K562 (cell line): ENCODE measurements at regions not wholly inside any gene's neighbourhood (a gene's known extent, or its start where the extent isn't known, plus 50 kb on each side); places are given as distances from the start of the nearest gene placed in this dataset.

Experiments
- ARHGAP35 ChIP-seq: fragments of 450-650 bp; IDR thresholded peaks from 2 replicates; pipeline ENCODE4 v1.6.1; 2018; ENCODE audit not compliant: partially characterized antibody
- ATF7 ChIP-seq: fragments of 450-650 bp; IDR thresholded peaks from 2 replicates; pipeline ENCODE4 v1.7.1; 2014; ENCODE audit warnings: mild to moderate bottlenecking, moderate library complexity
- CAMTA2 ChIP-seq: fragments of 250-450 bp; sonication (Bioruptor Pico); conservative IDR thresholded peaks from 2 replicates; pipeline ENCODE4 v1.5.1; 2022
- FOXK1 ChIP-seq: sonication (generic); formaldehyde crosslinking; IDR thresholded peaks from 2 replicates; pipeline ENCODE4 v1.8.0; 2022; ENCODE audit warnings: missing genetic modification reagents, mild to moderate bottlenecking, borderline replicate concordance
- FOXM1 ChIP-seq, 2 experiments: fragments of 450-650 bp in 1 of 2; sonication (generic) in 1 of 2; formaldehyde crosslinking in 1 of 2; IDR thresholded peaks; 2 replicates each; pipeline versions ENCODE4 v1.6.1 to v1.9.0; 2017 to 2022; ENCODE audit warnings: low read depth in 2 of 2, mild to moderate bottlenecking in 2 of 2, missing genetic modification reagents in 1 of 2, moderate library complexity in 1 of 2
- KLF10 ChIP-seq: fragments of 250-450 bp; sonication (Bioruptor Pico); IDR thresholded peaks from 2 replicates; pipeline ENCODE4 v1.6.1; 2021; ENCODE audit warnings: matching md5 sums
- MAFK ChIP-seq: IDR thresholded peaks from 2 replicates; pipeline ENCODE4 v1.6.1; 2011; ENCODE audit warnings: low read length, improper control_type of control experiment
- RBBP5 ChIP-seq: fragments of 200-600 bp; sonication (generic); IDR thresholded peaks from 2 replicates; pipeline ENCODE4 v1.6.1; 2012; ENCODE audit warnings: borderline replicate concordance, mild to moderate bottlenecking, low read length, control low read depth, inconsistent platforms; ENCODE audit not compliant: insufficient read depth, poor library complexity, severe bottlenecking
- TBP ChIP-seq: optimal IDR thresholded peaks from 2 replicates; pipeline ENCODE3; 2011; ENCODE audit warnings: low read depth, low read length, improper control_type of control experiment
- TRIM28 ChIP-seq: fragments of 450-650 bp; IDR thresholded peaks from 2 replicates; pipeline ENCODE4 v1.6.1; 2017
- ZNF24 ChIP-seq: fragments of 450-650 bp; IDR thresholded peaks from 2 replicates; pipeline ENCODE4 v1.6.1; 2016
- ZNF717 ChIP-seq: fragments of 250-450 bp; sonication (Bioruptor Pico); IDR thresholded peaks from 2 replicates; pipeline ENCODE4 v1.5.0; 2021
- TF ChIP-seq, protein P1 (sequence below): sonication (generic); formaldehyde crosslinking; IDR thresholded peaks from 2 replicates; pipeline ENCODE4 v1.8.0; 2022; ENCODE audit warnings: mild to moderate bottlenecking, missing genetic modification reagents, borderline replicate concordance

DNA sequence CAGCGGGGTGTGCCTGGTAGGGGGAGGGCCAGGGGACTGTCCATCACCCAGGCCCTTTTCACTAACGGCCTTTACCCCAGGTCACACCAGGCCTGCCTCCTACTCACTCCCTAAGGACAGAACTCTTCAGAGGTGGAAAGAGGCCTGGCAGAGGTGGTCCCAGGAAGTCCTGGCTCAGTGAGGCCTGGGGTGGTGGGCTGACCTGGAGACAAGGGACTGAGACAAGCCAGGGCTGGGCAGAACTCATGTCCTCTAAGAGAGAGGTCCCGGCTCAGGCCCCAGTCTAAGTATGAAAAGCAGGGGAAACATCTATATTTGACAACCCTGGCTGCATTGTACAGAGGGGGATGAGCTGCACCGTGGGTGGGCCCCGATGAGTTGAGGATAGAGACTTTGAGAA, 65.9 kb upstream of the TEX51 start:
- no peak for TF ChIP-seq RBBP5
- no peak for TF ChIP-seq ZNF24
- no peak for TF ChIP-seq KLF10 (CRISPR knock-in tag)
- no peak for TF ChIP-seq CAMTA2 (CRISPR knock-in tag)
- TF ChIP-seq ZNF717, result no peak
- TF ChIP-seq FOXM1 (IDR thresholded peaks at IDR 0.05; ENCODE audit: low read depth), result no peak
- no peak for TF ChIP-seq FOXM1 (CRISPR knock-in tag; IDR thresholded peaks at IDR 0.05; ENCODE audit: low read depth)
- no peak for TF ChIP-seq TBP
- TF ChIP-seq TRIM28, result no peak
- no peak for TF ChIP-seq MAFK
- TF ChIP-seq ATF7, result no peak
- no peak for TF ChIP-seq FOXK1 (CRISPR knock-in tag)
- TF ChIP-seq ARHGAP35, result no peak
- TF ChIP-seq, protein P1, sequence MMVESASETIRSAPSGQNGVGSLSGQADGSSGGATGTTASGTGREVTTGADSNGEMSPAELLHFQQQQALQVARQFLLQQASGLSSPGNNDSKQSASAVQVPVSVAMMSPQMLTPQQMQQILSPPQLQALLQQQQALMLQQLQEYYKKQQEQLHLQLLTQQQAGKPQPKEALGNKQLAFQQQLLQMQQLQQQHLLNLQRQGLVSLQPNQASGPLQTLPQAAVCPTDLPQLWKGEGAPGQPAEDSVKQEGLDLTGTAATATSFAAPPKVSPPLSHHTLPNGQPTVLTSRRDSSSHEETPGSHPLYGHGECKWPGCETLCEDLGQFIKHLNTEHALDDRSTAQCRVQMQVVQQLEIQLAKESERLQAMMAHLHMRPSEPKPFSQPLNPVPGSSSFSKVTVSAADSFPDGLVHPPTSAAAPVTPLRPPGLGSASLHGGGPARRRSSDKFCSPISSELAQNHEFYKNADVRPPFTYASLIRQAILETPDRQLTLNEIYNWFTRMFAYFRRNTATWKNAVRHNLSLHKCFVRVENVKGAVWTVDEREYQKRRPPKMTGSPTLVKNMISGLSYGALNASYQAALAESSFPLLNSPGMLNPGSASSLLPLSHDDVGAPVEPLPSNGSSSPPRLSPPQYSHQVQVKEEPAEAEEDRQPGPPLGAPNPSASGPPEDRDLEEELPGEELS (CRISPR knock-in tag), result no peak
